SU-DHL-6 (cell line): ENCODE measurements at regions not wholly inside any gene's neighbourhood (a gene's known extent, or its start where the extent isn't known, plus 50 kb on each side); places are given as distances from the start of the nearest gene placed in this dataset.

Source experiments
- EZH2phosphoT487 ChIP-seq: fragments of 200-600 bp; sonication (generic), shearing (Covaris generic); conservative IDR thresholded peaks from 2 replicates; pipeline ENCODE4 v1.6.1; 2018; ENCODE audit warnings: mild to moderate bottlenecking, antibody characterized with exemption, low read length, moderate library complexity, mixed read lengths
- TF ChIP-seq, protein P1 (sequence below): fragments of 200-600 bp; sonication (generic); IDR thresholded peaks from one replicate; pipeline ENCODE4 v1.5.1; 2017; ENCODE audit warnings: antibody characterized with exemption, mild to moderate bottlenecking, low read length, moderate library complexity; ENCODE audit not compliant: insufficient read depth, poor library complexity, severe bottlenecking

GRCh38 chr11:127791844-127792243 is 791.3 kb upstream of the KIRREL3 start:
- TF ChIP-seq, protein P1, sequence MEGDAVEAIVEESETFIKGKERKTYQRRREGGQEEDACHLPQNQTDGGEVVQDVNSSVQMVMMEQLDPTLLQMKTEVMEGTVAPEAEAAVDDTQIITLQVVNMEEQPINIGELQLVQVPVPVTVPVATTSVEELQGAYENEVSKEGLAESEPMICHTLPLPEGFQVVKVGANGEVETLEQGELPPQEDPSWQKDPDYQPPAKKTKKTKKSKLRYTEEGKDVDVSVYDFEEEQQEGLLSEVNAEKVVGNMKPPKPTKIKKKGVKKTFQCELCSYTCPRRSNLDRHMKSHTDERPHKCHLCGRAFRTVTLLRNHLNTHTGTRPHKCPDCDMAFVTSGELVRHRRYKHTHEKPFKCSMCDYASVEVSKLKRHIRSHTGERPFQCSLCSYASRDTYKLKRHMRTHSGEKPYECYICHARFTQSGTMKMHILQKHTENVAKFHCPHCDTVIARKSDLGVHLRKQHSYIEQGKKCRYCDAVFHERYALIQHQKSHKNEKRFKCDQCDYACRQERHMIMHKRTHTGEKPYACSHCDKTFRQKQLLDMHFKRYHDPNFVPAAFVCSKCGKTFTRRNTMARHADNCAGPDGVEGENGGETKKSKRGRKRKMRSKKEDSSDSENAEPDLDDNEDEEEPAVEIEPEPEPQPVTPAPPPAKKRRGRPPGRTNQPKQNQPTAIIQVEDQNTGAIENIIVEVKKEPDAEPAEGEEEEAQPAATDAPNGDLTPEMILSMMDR: no peak
- TF ChIP-seq EZH2phosphoT487: no peak
